BJ (cell line): ENCODE measurements at regions not wholly inside any gene's neighbourhood (a gene's known extent, or its start where the extent isn't known, plus 50 kb on each side); places are given as distances from the start of the nearest gene placed in this dataset.

Source experiments
- CTCF ChIA-PET: fragments of 350-600 bp; formaldehyde crosslinking; extraction: SDS; loops from one replicate; lab custom pipeline; 2021; ENCODE audit warnings: antibody characterized with exemption, inconsistent platforms; lab: Yijun Ruan, JAX
- POLR2A ChIA-PET: fragments of 300-600 bp; sonication (Branson Sonifier 250); formaldehyde crosslinking; extraction: SDS; loops from one replicate; lab custom pipeline; 2021; ENCODE audit warnings: antibody characterized with exemption; lab: Charles Lee
- DNase-seq: peaks from one replicate; pipeline ENCODE4 v3.0.0-alpha.2; 2011; ENCODE audit warnings: low read depth
- H3K27me3 ChIP-seq: 2 replicates; pipeline ENCODE4 v1.6.0; 2011; ENCODE audit warnings: low read length; ENCODE audit not compliant: control insufficient read depth, insufficient read depth
- H3K36me3 ChIP-seq: 2 replicates; pipeline ENCODE4 v1.5.1; 2011; ENCODE audit warnings: low read length; ENCODE audit not compliant: control insufficient read depth, insufficient read depth
- H3K4me3 ChIP-seq: 2 replicates; pipeline ENCODE4 v1.5.1; 2011; ENCODE audit warnings: low read depth, mild to moderate bottlenecking, control low read depth, low read length
- TF ChIP-seq, protein P1 (sequence below): IDR thresholded peaks from 2 replicates; pipeline ENCODE4 v1.5.1; 2011; ENCODE audit warnings: low read depth, mild to moderate bottlenecking, control low read depth, inconsistent platforms, low read length, moderate library complexity; ENCODE audit not compliant: insufficient read depth

DNA sequence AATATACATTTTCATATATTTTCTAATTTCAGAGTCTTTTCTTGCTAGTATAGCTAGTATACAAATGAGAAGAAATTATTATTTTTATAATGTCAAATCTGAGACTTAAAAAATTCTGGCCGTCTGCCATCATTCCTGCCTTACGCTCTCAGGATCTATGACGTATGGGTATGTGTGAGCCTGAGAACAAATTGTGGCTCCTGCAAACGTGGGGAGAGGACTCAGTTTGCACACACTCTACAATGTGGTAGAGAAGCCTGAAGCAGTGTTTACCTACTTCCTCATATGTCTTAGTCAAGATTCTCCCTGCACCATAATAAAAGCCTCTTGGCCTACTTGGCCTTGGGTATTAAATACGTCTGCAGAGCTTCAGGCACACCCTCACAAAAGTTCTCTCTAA, 825.4 kb downstream of the SEMA5A start:
- H3K27me3 ChIP-seq = no peaks in the 10 kb centered on the region
- ChIA-PET CTCF (no interaction called here), POLR2A (no interaction called here)
- DNase-seq = no peak
- no peaks in the 10 kb centered on the region for H3K36me3 ChIP-seq
- H3K4me3 ChIP-seq = no peak overlapping the region
- TF ChIP-seq, protein P1, sequence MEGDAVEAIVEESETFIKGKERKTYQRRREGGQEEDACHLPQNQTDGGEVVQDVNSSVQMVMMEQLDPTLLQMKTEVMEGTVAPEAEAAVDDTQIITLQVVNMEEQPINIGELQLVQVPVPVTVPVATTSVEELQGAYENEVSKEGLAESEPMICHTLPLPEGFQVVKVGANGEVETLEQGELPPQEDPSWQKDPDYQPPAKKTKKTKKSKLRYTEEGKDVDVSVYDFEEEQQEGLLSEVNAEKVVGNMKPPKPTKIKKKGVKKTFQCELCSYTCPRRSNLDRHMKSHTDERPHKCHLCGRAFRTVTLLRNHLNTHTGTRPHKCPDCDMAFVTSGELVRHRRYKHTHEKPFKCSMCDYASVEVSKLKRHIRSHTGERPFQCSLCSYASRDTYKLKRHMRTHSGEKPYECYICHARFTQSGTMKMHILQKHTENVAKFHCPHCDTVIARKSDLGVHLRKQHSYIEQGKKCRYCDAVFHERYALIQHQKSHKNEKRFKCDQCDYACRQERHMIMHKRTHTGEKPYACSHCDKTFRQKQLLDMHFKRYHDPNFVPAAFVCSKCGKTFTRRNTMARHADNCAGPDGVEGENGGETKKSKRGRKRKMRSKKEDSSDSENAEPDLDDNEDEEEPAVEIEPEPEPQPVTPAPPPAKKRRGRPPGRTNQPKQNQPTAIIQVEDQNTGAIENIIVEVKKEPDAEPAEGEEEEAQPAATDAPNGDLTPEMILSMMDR = no peak

DNA sequence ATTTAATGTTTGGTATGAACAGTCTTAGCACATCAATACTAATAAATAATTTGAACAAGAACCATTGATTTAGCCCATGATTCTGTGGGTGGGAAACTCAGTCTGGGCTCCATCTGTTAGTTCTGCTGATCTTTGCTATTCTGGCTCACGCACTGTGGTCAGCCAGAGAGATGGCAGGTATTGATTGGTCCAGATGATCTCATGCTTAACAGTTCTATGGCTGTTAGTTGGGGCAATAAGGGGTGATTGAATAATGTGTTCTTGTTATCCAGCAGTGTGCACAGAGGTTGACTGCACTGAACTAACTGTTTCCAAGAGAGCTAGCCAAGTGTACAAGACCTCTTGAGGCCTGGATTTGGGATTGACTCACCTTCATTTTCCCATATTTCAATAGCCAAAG, 824.3 kb downstream of the SEMA5A start:
- no peak overlapping the region for H3K4me3 ChIP-seq
- H3K27me3 ChIP-seq = no peaks in the 10 kb centered on the region
- ChIA-PET CTCF (no interaction called here), POLR2A (no interaction called here)
- no peaks in the 10 kb centered on the region for H3K36me3 ChIP-seq
- TF ChIP-seq, protein P1 = no peak
- no peak for DNase-seq

DNA sequence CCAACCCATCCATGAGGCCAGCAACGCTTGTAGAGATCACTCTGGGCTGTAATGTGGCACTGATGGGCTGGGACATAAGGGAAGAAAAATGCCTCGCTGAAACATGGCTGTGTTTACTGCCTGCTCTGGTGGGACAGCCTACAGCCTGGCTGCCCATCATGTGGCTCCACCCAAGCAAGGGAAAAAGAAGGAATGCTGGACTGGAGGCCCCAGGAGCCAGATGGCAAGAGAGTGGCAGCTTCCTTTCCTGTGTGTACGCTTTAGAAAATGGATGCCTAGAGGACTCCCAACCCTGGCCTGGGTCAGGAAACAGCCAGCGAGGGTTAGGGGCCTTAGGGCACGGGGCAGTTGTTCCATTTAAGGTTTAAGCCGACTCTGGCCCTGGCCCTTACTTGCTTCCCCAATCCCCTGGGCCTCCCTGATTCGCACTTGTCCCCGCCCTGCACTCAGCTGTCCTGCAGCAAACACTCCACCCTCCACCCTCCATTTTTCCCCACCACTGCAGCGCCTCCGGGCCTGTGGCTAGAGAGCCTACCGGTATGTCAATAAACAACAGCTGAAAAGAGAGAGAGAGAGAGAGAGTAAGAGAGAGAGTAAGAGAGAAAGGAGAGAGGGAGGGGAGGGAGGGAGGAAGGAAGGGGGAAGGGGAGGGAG, 819.4 kb downstream of the SEMA5A start:
- DNase-seq = no peak
- ChIA-PET CTCF (no interaction called here), POLR2A (no interaction called here)
- Histone ChIP-seq H3K4me3 (no peak overlapping the region), H3K27me3 (no peaks in the 10 kb centered on the region), H3K36me3 (no peaks in the 10 kb centered on the region)
- TF ChIP-seq, protein P1 = no peak

- ChIA-PET POLR2A (no interaction called here), CTCF (interaction anchor here (0.6 kb wide), 1 partner anchor 507 kb away, joined by 3 read pairs; no protein-coding TSS in a partner anchor)
- Histone ChIP-seq H3K36me3 (no peaks in the 10 kb centered on the region), H3K4me3 (no peak overlapping the region), H3K27me3 (no peaks in the 10 kb centered on the region)
- no peak for DNase-seq
- TF ChIP-seq, protein P1 = no peak
Observed at GRCh38 chr5:8727396-8727795, 818.5 kb downstream of the SEMA5A start.

GRCh38 chr5:8729437-8729836, 816.4 kb downstream of the SEMA5A start:
- CTCF ChIA-PET = no interaction called here
- no peaks in the 10 kb centered on the region for H3K36me3 ChIP-seq
- no peak overlapping the region for H3K4me3 ChIP-seq
- TF ChIP-seq, protein P1 = no peak
- POLR2A ChIA-PET = no interaction called here
- no peak for DNase-seq
- H3K27me3 ChIP-seq = no peaks in the 10 kb centered on the region
